ENCODE measurements at regions not wholly inside any gene's neighbourhood (a gene's known extent, or its start where the extent isn't known, plus 50 kb on each side); places are given as distances from the start of the nearest gene placed in this dataset.

DNA sequence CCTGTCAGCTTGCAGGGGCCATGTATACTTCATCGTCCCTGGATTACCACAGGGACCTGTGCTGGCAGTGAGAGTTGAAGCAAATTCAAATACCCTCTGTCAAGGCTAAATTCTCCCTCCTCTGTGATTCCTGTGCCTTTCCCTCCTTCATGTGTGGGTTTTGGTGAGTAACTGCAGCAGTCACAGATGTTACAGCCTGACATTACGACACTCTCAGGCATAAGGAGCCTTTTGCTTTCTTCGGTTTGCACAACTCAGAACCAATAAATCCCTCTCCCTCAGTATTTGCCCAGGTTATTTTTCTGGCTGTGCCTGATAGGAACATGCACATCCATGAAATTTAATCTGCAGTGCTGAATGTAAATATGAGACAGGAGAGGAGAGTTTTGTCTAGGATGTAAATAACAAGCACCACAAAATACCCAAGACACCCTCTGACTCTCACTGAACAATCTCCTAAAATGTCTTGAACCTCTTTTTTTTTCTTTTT lies 997.2 kb upstream of the GHITM start:
- TF ChIP-seq, protein P1, sequence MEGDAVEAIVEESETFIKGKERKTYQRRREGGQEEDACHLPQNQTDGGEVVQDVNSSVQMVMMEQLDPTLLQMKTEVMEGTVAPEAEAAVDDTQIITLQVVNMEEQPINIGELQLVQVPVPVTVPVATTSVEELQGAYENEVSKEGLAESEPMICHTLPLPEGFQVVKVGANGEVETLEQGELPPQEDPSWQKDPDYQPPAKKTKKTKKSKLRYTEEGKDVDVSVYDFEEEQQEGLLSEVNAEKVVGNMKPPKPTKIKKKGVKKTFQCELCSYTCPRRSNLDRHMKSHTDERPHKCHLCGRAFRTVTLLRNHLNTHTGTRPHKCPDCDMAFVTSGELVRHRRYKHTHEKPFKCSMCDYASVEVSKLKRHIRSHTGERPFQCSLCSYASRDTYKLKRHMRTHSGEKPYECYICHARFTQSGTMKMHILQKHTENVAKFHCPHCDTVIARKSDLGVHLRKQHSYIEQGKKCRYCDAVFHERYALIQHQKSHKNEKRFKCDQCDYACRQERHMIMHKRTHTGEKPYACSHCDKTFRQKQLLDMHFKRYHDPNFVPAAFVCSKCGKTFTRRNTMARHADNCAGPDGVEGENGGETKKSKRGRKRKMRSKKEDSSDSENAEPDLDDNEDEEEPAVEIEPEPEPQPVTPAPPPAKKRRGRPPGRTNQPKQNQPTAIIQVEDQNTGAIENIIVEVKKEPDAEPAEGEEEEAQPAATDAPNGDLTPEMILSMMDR (optimal IDR thresholded peaks at IDR 0.05 in 1 of 3, IDR thresholded peaks at IDR 0.05 in 1 of 3, conservative IDR thresholded peaks at IDR 0.05 in 1 of 3; ENCODE audit: extremely low read depth in 1 of 3, insufficient read depth in 2 of 3, low read length in 3 of 3), result no peak
- TF ChIP-seq EZH2 (IDR thresholded peaks at IDR 0.05; ENCODE audit: low read length), result no peak

All from keratinocyte (primary cell).